HepG2 (cell line): ENCODE measurements at regions not wholly inside any gene's neighbourhood (a gene's known extent, or its start where the extent isn't known, plus 50 kb on each side); places are given as distances from the start of the nearest gene placed in this dataset.

Experiments used
- GMEB1 ChIP-seq: sonication (generic); formaldehyde crosslinking; IDR thresholded peaks from 2 replicates; pipeline ENCODE4 v1.5.1; 2020; ENCODE audit warnings: missing genetic modification reagents, mild to moderate bottlenecking, borderline replicate concordance
- REST ChIP-seq, 2 experiments: IDR thresholded peaks; 2 replicates each; pipeline ENCODE4 v1.6.1; 2011 to 2012; ENCODE audit warnings: low read length in 2 of 2, borderline replicate concordance in 1 of 2, low read depth in 1 of 2, mild to moderate bottlenecking in 1 of 2, moderate library complexity in 1 of 2
- ZNF24 ChIP-seq: fragments of 450-650 bp; IDR thresholded peaks from 2 replicates; pipeline ENCODE4 v1.6.1; 2017; ENCODE audit warnings: antibody characterized with exemption, mild to moderate bottlenecking

GRCh38 chr15:20272422-20273184 lies 269.0 kb downstream of the GOLGA6L6 start:
- TF ChIP-seq GMEB1 (CRISPR knock-in tag) (no peak), ZNF24 (no peak), REST (IDR thresholded peaks at IDR 0.05; ENCODE audit: borderline replicate concordance in 1 of 2, low read depth in 1 of 2, low read length in 2 of 2) (no peak)
